HFF-Myc (cell line): ENCODE measurements at regions not wholly inside any gene's neighbourhood (a gene's known extent, or its start where the extent isn't known, plus 50 kb on each side); places are given as distances from the start of the nearest gene placed in this dataset.

Experiments
- DNase-seq: peaks from one replicate; pipeline ENCODE4 v3.0.0-alpha.2; 2011; ENCODE audit warnings: low read depth; ENCODE audit errors: extremely low read depth
- H3K4me3 ChIP-seq: replicated peaks from 2 replicates; pipeline ENCODE4 v1.5.1; 2011; ENCODE audit warnings: low read depth, mild to moderate bottlenecking, control low read depth, low read length
- CTCF ChIP-seq: IDR thresholded peaks from 2 replicates; pipeline ENCODE4 v1.5.1; 2012; ENCODE audit warnings: mild to moderate bottlenecking, low read depth, low read length, control low read depth; ENCODE audit errors: missing control alignments

GRCh38 chr15:69880571-69881301 is 217.0 kb downstream of the TLE3 start:
- no peak for DNase-seq
- H3K4me3 ChIP-seq: no peak overlapping the region
- no peak for TF ChIP-seq CTCF

- H3K4me3 ChIP-seq: no peak overlapping the region
- no peak for DNase-seq
- no peak for TF ChIP-seq CTCF
Observed at GRCh38 chr15:69881302-69881670, 216.4 kb downstream of the TLE3 start.

- TF ChIP-seq CTCF: no peak
- no peak overlapping the region for H3K4me3 ChIP-seq
- no peak for DNase-seq
Observed at GRCh38 chr15:69881766-69882165, 216.0 kb downstream of the TLE3 start.

GRCh38 chr15:69883306-69883705 is 214.4 kb downstream of the TLE3 start:
- no peak overlapping the region for H3K4me3 ChIP-seq
- no peak for TF ChIP-seq CTCF
- DNase-seq: no peak

- DNase-seq: no peak
- TF ChIP-seq CTCF: no peak
- H3K4me3 ChIP-seq: no peak overlapping the region
Observed at GRCh38 chr15:69885173-69885955, 212.4 kb downstream of the TLE3 start.

GRCh38 chr15:69887009-69887408 is 210.7 kb downstream of the TLE3 start:
- TF ChIP-seq CTCF: no peak
- no peak for DNase-seq
- H3K4me3 ChIP-seq: no peak overlapping the region
